ENCODE measurements at regions not wholly inside any gene's neighbourhood (a gene's known extent, or its start where the extent isn't known, plus 50 kb on each side); places are given as distances from the start of the nearest gene placed in this dataset.

GRCh38 chr9:13661014-13661413 is 381.5 kb upstream of the MPDZ start:
- DNase-seq (ENCODE audit: low spot score): no peak
- H3K27me3 ChIP-seq (ENCODE audit: control insufficient read depth in 4 of 4, insufficient read depth in 4 of 4, low read length in 3 of 4): no peaks in the 10 kb centered on the region
- H3K9ac ChIP-seq (ENCODE audit: low read depth in 1 of 2, low read length in 2 of 2): no peak overlapping the region
- H3K4me1 ChIP-seq (ENCODE audit: control insufficient read depth in 4 of 4, insufficient read depth in 4 of 4, low read length in 3 of 4): no peaks in the 10 kb centered on the region
- TF ChIP-seq, protein P1, sequence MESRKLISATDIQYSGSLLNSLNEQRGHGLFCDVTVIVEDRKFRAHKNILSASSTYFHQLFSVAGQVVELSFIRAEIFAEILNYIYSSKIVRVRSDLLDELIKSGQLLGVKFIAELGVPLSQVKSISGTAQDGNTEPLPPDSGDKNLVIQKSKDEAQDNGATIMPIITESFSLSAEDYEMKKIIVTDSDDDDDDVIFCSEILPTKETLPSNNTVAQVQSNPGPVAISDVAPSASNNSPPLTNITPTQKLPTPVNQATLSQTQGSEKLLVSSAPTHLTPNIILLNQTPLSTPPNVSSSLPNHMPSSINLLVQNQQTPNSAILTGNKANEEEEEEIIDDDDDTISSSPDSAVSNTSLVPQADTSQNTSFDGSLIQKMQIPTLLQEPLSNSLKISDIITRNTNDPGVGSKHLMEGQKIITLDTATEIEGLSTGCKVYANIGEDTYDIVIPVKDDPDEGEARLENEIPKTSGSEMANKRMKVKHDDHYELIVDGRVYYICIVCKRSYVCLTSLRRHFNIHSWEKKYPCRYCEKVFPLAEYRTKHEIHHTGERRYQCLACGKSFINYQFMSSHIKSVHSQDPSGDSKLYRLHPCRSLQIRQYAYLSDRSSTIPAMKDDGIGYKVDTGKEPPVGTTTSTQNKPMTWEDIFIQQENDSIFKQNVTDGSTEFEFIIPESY (IDR thresholded peaks at IDR 0.05): no peak
- TF ChIP-seq, protein P2, sequence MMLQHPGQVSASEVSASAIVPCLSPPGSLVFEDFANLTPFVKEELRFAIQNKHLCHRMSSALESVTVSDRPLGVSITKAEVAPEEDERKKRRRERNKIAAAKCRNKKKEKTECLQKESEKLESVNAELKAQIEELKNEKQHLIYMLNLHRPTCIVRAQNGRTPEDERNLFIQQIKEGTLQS (IDR thresholded peaks at IDR 0.05): no peak
- TF ChIP-seq EGR1 (IDR thresholded peaks at IDR 0.05; ENCODE audit: low read depth in 2 of 2) (no peak), MAX (IDR thresholded peaks at IDR 0.05) (no peak), CTCF (IDR thresholded peaks at IDR 0.05; ENCODE audit: low read depth, low read length, missing input control) (no peak), NR2F2 (IDR thresholded peaks at IDR 0.05) (no peak)
- H3K9me3 ChIP-seq (ENCODE audit: control insufficient read depth in 4 of 4, low read length in 3 of 4): no peaks in the 10 kb centered on the region
- H3K36me3 ChIP-seq (ENCODE audit: control insufficient read depth in 4 of 4, insufficient read depth in 3 of 4, low read depth in 1 of 4, low read length in 3 of 4): no peaks in the 10 kb centered on the region
- H3K27ac ChIP-seq (ENCODE audit: low read depth in 1 of 2, low read length in 2 of 2): no peak overlapping the region
- 79% methylated on average over 3 of the region's 3 CpGs for WGBS
- H3K4me3 ChIP-seq (ENCODE audit: low read depth in 1 of 3, low read length in 3 of 3): no peak overlapping the region

DNA sequence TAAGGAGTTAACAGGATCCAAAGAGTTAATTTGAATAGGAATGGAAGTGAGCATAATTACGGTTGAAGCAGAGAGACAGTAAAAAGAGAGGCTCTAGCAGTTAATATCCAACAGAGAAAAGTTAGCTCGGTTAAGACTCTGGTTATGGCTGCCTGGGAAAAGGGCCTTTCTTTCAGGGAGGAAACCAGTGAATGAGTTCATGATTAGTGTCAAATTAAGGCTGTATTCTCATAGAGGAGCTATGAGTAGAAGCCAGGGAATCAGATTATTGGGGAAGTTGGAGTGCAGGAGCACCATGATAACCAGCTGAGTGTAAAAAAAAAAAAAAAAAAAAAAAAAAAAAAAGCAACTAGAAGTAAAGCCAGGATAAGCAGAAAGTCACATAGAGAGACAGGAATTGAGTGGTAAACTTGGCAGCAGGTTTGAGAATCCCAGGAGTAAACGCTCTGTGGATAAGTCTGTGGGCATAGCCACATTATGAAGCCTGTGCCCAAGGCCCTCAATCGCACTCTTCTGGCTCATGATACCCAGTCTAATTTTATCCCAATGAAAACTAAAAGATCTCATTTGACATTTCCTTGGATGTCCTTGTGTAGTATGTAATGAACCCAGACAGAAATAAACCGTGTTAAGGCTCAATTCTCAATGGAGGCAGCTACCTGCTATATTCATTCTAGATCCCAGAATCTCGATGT is 372.6 kb upstream of the MPDZ start:
- no peak for DNase-seq (ENCODE audit: low spot score)
- WGBS: 72% methylated on average over 6 of the region's 6 CpGs
- H3K4me1 ChIP-seq (ENCODE audit: control insufficient read depth in 4 of 4, insufficient read depth in 4 of 4, low read length in 3 of 4): no peaks in the 10 kb centered on the region
- H3K27me3 ChIP-seq (ENCODE audit: control insufficient read depth in 4 of 4, insufficient read depth in 4 of 4, low read length in 3 of 4): no peaks in the 10 kb centered on the region
- no peaks in the 10 kb centered on the region for H3K36me3 ChIP-seq (ENCODE audit: control insufficient read depth in 4 of 4, insufficient read depth in 3 of 4, low read depth in 1 of 4, low read length in 3 of 4)
- H3K9me3 ChIP-seq (ENCODE audit: control insufficient read depth in 4 of 4, low read length in 3 of 4): peaks cover 0 to 2% (median 0%) of the 10 kb centered on the region in 4 donors
- H3K9ac ChIP-seq (ENCODE audit: low read depth in 1 of 2, low read length in 2 of 2): no peak overlapping the region
- no peak overlapping the region for H3K4me3 ChIP-seq (ENCODE audit: low read depth in 1 of 3, low read length in 3 of 3)
- TF ChIP-seq HNF4A (conservative IDR thresholded peaks at IDR 0.05) (no peak), FOXA2 (IDR thresholded peaks at IDR 0.05) (no peak), EGR1 (IDR thresholded peaks at IDR 0.05; ENCODE audit: low read depth in 2 of 2) (no peak), REST (IDR thresholded peaks at IDR 0.05) (no peak), RXRA (IDR thresholded peaks at IDR 0.05) (no peak), CTCF (IDR thresholded peaks at IDR 0.05; ENCODE audit: low read depth, low read length, missing input control) (no peak), YY1 (IDR thresholded peaks at IDR 0.05) (no peak), MAX (IDR thresholded peaks at IDR 0.05) (no peak), HNF4G (IDR thresholded peaks at IDR 0.05) (no peak), NR2F2 (IDR thresholded peaks at IDR 0.05) (no peak), GABPA (IDR thresholded peaks at IDR 0.05 in 1 of 2, conservative IDR thresholded peaks at IDR 0.05 in 1 of 2) (no peak), JUND (IDR thresholded peaks at IDR 0.05) (no peak), RAD21 (IDR thresholded peaks at IDR 0.05) (no peak), FOXA1 (IDR thresholded peaks at IDR 0.05) (no peak), TAF1 (conservative IDR thresholded peaks at IDR 0.05) (no peak), SP1 (IDR thresholded peaks at IDR 0.05) (no peak)
- TF ChIP-seq, protein P1 (IDR thresholded peaks at IDR 0.05): no peak
- TF ChIP-seq, protein P2 (IDR thresholded peaks at IDR 0.05): no peak
- no peak overlapping the region for H3K27ac ChIP-seq (ENCODE audit: low read depth in 1 of 2, low read length in 2 of 2)
